Body of pancreas (tissue), 4 donors: ENCODE measurements at regions not wholly inside any gene's neighbourhood (a gene's known extent, or its start where the extent isn't known, plus 50 kb on each side); places are given as distances from the start of the nearest gene placed in this dataset.

ENCODE experiments used
- ATAC-seq: fragments of 150-250 bp; one replicate; pipeline ENCODE4 v1.9.1; 2016
- DNase-seq, 4 donors: peaks; one replicate each; pipeline ENCODE4 v3.0.0-alpha.2; 2019
- H3K27ac ChIP-seq, 4 donors: fragments of 200-600 bp; sonication (generic); 1 replicate in 3 of 4; 2 replicates in 1 of 4; pipeline versions ENCODE4 v1.5.1 to v1.6.1; 2016 to 2019; ENCODE audit warnings: mild to moderate bottlenecking in 1 of 4, mixed read lengths in 1 of 4, moderate library complexity in 1 of 4
- H3K27me3 ChIP-seq, 2 donors: fragments of 200-600 bp; sonication (generic); one replicate each; pipeline ENCODE4 v1.6.0; 2016; ENCODE audit warnings: mild to moderate bottlenecking in 1 of 2
- H3K36me3 ChIP-seq, 2 donors: fragments of 200-600 bp; sonication (generic); replicated peaks in 1 of 2; 2 replicates each; pipeline ENCODE4 v1.5.1; 2016; ENCODE audit warnings: low read depth in 2 of 2; ENCODE audit not compliant: insufficient read depth in 1 of 2
- H3K4me1 ChIP-seq: fragments of 200-600 bp; sonication (generic); one replicate; pipeline ENCODE4 v1.6.0; 2016
- H3K4me3 ChIP-seq, 2 donors: fragments of 200-600 bp; sonication (generic); 1 replicate in 1 of 2; 2 replicates in 1 of 2; pipeline ENCODE4 v1.5.1; 2016 to 2019
- H3K9me3 ChIP-seq, 3 donors: fragments of 200-600 bp; sonication (generic); 1 replicate in 2 of 3; 2 replicates in 1 of 3; pipeline ENCODE4 v1.5.1; 2016
- POLR2A ChIP-seq, 3 donors: fragments of 450-650 bp; IDR thresholded peaks; one replicate each; pipeline ENCODE4 v1.6.1; 2016; ENCODE audit warnings: antibody characterized with exemption in 3 of 3, mild to moderate bottlenecking in 2 of 3
- WGBS, 2 donors: methylation state at CpG; one replicate each; pipeline ENCODE4 v1.1.5; 2017; 5-methylcytosine and 5-hydroxymethylcytosine counted together
- intact Hi-C: fragments of 100-400 bp; cut with DNase I; formaldehyde crosslinking; loops from one replicate; pipeline ENCODE4 v1.15.1; 2023
- TF ChIP-seq, protein P1 (sequence below), 7 experiments: fragments of 450-650 bp in 4 of 7; fragments of 200-600 bp in 3 of 7; sonication (generic) in 3 of 7; IDR thresholded peaks; one replicate each; pipeline ENCODE4 v1.5.1; 2016 to 2019; ENCODE audit warnings: antibody characterized with exemption in 7 of 7

DNA sequence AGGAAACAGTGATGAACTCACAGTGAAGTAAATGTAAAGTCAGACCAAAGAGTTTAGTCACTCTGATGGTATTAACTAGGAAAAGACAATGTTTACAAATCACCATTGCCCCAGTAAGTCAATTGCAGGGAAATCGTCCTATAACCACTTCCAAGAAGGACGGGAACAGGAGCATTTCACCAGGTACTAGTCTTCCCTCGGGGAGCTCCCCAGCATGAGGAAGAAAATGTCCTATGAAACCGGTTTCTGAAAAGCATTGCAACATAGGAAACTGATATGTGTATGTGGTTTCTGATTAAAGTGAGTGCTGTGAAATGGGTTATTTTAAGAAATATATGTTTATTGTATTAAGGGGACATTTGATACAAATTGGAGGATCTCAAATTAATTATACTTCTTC lies 626.7 kb upstream of the ADAMTS16 start:
- intact Hi-C loops = no loop called here
- WGBS, 2 donors = 20 to 25% methylated on average over 4 of the region's 4 CpGs
- ATAC-seq = no peak

DNA sequence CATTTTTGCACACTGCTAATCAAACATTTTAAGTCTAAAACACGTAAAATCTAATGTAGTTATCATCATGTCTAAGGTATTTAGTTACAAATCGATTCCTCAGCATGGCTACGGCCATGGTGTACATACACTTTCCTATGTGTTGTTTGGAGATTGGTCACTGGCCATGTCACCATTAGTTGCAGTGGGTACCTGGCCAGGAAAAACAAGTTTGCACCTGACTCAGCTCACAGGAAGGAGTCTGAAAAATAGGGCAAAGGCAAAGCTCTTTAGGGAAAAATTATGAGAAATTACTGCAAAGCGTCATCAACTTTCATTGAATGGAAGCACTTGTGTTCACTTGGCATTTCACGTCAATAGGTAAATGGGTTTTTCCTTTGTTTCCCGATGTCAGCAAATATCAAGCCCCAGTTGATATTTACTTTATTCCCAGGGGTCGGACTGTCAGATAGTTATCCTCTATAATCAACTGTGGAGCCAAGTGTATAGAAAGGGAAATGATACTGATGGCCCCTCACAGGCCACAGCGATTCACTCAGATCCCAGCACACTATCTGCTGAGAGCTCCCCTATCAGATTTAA lies 626.0 kb upstream of the ADAMTS16 start:
- TF ChIP-seq, protein P1, sequence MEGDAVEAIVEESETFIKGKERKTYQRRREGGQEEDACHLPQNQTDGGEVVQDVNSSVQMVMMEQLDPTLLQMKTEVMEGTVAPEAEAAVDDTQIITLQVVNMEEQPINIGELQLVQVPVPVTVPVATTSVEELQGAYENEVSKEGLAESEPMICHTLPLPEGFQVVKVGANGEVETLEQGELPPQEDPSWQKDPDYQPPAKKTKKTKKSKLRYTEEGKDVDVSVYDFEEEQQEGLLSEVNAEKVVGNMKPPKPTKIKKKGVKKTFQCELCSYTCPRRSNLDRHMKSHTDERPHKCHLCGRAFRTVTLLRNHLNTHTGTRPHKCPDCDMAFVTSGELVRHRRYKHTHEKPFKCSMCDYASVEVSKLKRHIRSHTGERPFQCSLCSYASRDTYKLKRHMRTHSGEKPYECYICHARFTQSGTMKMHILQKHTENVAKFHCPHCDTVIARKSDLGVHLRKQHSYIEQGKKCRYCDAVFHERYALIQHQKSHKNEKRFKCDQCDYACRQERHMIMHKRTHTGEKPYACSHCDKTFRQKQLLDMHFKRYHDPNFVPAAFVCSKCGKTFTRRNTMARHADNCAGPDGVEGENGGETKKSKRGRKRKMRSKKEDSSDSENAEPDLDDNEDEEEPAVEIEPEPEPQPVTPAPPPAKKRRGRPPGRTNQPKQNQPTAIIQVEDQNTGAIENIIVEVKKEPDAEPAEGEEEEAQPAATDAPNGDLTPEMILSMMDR (IDR thresholded peaks at IDR 0.05) = no peak
- no peak for TF ChIP-seq POLR2A (IDR thresholded peaks at IDR 0.05)
- H3K4me3 ChIP-seq = no peak overlapping the region
- intact Hi-C loops = no loop called here
- H3K9me3 ChIP-seq = no peaks in the 10 kb centered on the region
- no peak for ATAC-seq
- no peak overlapping the region for H3K27ac ChIP-seq
- no peaks in the 10 kb centered on the region for H3K36me3 ChIP-seq
- H3K4me1 ChIP-seq = peaks cover 5% of the 10 kb centered on the region
- no peaks in the 10 kb centered on the region for H3K27me3 ChIP-seq
- DNase-seq = no peak
- WGBS, 2 donors = 30 to 31% methylated on average over 8 of the region's 8 CpGs

More for the DNA sequence above, 626.7 kb upstream of the ADAMTS16 start:
- TF ChIP-seq, protein P1 (IDR thresholded peaks at IDR 0.05) = no peak
- no peak for TF ChIP-seq POLR2A (IDR thresholded peaks at IDR 0.05)
- no peaks in the 10 kb centered on the region for H3K36me3 ChIP-seq
- peaks cover 5% of the 10 kb centered on the region for H3K4me1 ChIP-seq
- H3K9me3 ChIP-seq = no peaks in the 10 kb centered on the region
- no peak overlapping the region for H3K4me3 ChIP-seq
- no peak for DNase-seq
- H3K27ac ChIP-seq = no peak overlapping the region
- no peaks in the 10 kb centered on the region for H3K27me3 ChIP-seq

DNA sequence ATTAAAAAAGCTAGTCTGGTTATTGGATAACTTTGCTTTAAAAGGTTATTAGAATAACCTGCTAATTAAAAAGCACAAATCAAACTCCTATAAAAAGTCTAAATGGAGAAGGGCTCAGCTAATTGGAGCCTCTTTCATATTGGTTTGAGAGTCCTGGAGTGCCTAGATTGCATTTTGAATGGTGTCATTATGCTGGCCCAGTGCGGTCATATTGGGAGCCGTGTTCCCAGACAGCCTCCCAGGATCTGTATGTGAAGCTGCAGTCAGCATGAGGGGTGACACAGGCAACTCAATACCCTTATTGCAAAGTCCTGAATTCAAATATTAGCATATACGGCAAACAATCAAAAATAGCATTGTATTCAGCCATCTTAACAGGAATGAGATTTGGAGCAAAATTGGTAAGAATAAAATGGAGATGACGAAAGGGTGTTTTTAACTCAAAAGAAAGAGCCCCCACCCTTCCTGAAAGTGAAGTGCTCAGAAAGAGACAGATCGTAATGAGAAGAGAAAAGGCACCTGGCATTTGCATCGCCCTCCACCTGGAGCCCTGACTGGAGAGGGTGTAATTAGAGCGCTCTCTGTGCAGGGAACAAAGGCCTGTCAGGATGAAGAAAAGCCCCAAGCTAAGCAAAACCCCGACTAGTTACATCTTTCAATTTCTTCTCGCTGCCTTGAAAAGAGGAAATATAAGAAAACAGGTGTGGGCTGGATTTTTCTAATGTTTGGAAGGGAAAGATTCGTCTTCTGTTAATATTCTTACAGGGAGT lies 621.0 kb upstream of the ADAMTS16 start:
- H3K27ac ChIP-seq = no peak overlapping the region
- DNase-seq = no peak
- 52 to 54% methylated on average over 10 of the region's 10 CpGs for WGBS, 2 donors
- no peaks in the 10 kb centered on the region for H3K27me3 ChIP-seq
- no peaks in the 10 kb centered on the region for H3K9me3 ChIP-seq
- no peaks in the 10 kb centered on the region for H3K36me3 ChIP-seq
- H3K4me1 ChIP-seq = no peaks in the 10 kb centered on the region
- H3K4me3 ChIP-seq = no peak overlapping the region
- TF ChIP-seq, protein P1 (IDR thresholded peaks at IDR 0.05) = no peak
- TF ChIP-seq POLR2A (IDR thresholded peaks at IDR 0.05) = no peak
- intact Hi-C loops = no loop called here
- ATAC-seq = no peak

DNA sequence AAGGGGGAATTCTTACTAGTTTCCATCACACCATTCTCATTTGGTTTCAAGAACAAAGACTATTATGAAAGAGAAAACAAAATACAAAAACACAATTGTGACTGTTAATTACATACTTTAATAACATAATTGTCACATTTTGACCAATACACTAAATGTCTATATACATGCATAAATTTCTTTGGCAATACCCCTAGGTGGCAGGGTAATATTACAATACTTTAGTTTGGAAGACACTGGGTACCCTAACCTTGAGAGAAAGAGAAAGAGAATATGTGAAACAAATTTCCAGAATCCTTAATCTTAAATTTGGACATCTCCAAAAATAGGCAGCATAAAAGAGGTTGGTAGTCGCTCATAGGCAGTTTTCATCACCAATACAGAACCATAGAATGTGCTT lies 619.6 kb upstream of the ADAMTS16 start:
- intact Hi-C loops = no loop called here
- 55 to 70% methylated on average over 1 of the region's 1 CpG for WGBS, 2 donors

More for the DNA sequence above, 619.6 kb upstream of the ADAMTS16 start:
- Histone ChIP-seq H3K27ac (no peak overlapping the region), H3K36me3 (no peaks in the 10 kb centered on the region), H3K9me3 (no peaks in the 10 kb centered on the region), H3K4me3 (no peak overlapping the region), H3K27me3 (no peaks in the 10 kb centered on the region), H3K4me1 (no peaks in the 10 kb centered on the region)
- DNase-seq (no peak), ATAC-seq (no peak)
- TF ChIP-seq, protein P1 (IDR thresholded peaks at IDR 0.05) = no peak
- no peak for TF ChIP-seq POLR2A (IDR thresholded peaks at IDR 0.05)
